Memory B cell (primary cell): ENCODE measurements at regions not wholly inside any gene's neighbourhood (a gene's known extent, or its start where the extent isn't known, plus 50 kb on each side); places are given as distances from the start of the nearest gene placed in this dataset.
"Not testable (repeated sequence)": the region's sequence is repeated elsewhere in the genome, so short reads cannot be mapped to it uniquely, and the experiment has no call there.

Source experiments
- ATAC-seq: fragments of 150-1000 bp; cut with Tn5 transposase; 2 replicates; pipeline ENCODE4 v1.10.0; 2021; ENCODE audit warnings: low read depth, mild to moderate bottlenecking, moderate library complexity
- DNase-seq, 2 donors: peaks; one replicate each; pipeline ENCODE4 v3.0.0; 2022; ENCODE audit warnings: low spot score in 2 of 2
- H3K27ac Mint-ChIP-seq: one replicate; pipeline ENCODE4 v1.8.0; 2022; ENCODE audit warnings: mild to moderate bottlenecking, moderate library complexity, mixed read lengths
- H3K27me3 Mint-ChIP-seq: one replicate; pipeline ENCODE4 v1.8.0; 2022; ENCODE audit warnings: mixed read lengths
- H3K36me3 Mint-ChIP-seq: one replicate; pipeline ENCODE4 v1.8.0; 2022; ENCODE audit warnings: mild to moderate bottlenecking, mixed read lengths
- H3K4me1 Mint-ChIP-seq: one replicate; pipeline ENCODE4 v1.8.0; 2022; ENCODE audit warnings: mixed read lengths
- H3K4me3 Mint-ChIP-seq: one replicate; pipeline ENCODE4 v1.8.0; 2022; ENCODE audit warnings: mild to moderate bottlenecking, moderate library complexity, mixed read lengths
- H3K9me3 Mint-ChIP-seq: one replicate; pipeline ENCODE4 v1.8.0; 2022; ENCODE audit warnings: mixed read lengths

- peaks cover 20% of the 10 kb centered on the region for H3K36me3 Mint-ChIP-seq
- not testable (repeated sequence) for DNase-seq, H3K4me3 Mint-ChIP-seq, H3K27me3 Mint-ChIP-seq, H3K27ac Mint-ChIP-seq, H3K9me3 Mint-ChIP-seq, ATAC-seq
- H3K4me1 Mint-ChIP-seq, result peaks cover 22% of the 10 kb centered on the region
Measured at GRCh38 chr2:242108797-242109500, 239.4 kb downstream of the RTP5 start.

GRCh38 chr2:242109819-242110218 lies 240.3 kb downstream of the RTP5 start:
- Mint-ChIP-seq H3K4me1 (peaks cover 19% of the 10 kb centered on the region), H3K36me3 (peaks cover 17% of the 10 kb centered on the region), H3K27ac (peak overlapping the region; percentile 72)
- not testable (repeated sequence) for H3K9me3 Mint-ChIP-seq, H3K27me3 Mint-ChIP-seq, ATAC-seq, DNase-seq, H3K4me3 Mint-ChIP-seq

GRCh38 chr2:242111954-242112353 lies 242.4 kb downstream of the RTP5 start:
- not testable (repeated sequence) for H3K27me3 Mint-ChIP-seq, H3K9me3 Mint-ChIP-seq, H3K4me3 Mint-ChIP-seq, H3K27ac Mint-ChIP-seq, H3K36me3 Mint-ChIP-seq, DNase-seq, ATAC-seq
- H3K4me1 Mint-ChIP-seq, result peaks cover 16% of the 10 kb centered on the region

- not testable (repeated sequence) for H3K4me1 Mint-ChIP-seq, H3K27ac Mint-ChIP-seq, DNase-seq, H3K4me3 Mint-ChIP-seq, ATAC-seq, H3K36me3 Mint-ChIP-seq, H3K9me3 Mint-ChIP-seq, H3K27me3 Mint-ChIP-seq
Measured at GRCh38 chr2:242113492-242113891, 244.0 kb downstream of the RTP5 start.

- not testable (repeated sequence) for H3K4me3 Mint-ChIP-seq, H3K27ac Mint-ChIP-seq, H3K9me3 Mint-ChIP-seq, DNase-seq, ATAC-seq, H3K4me1 Mint-ChIP-seq, H3K36me3 Mint-ChIP-seq, H3K27me3 Mint-ChIP-seq
Measured at GRCh38 chr2:242116676-242117075, 247.1 kb downstream of the RTP5 start.

- not testable (repeated sequence) for ATAC-seq, H3K36me3 Mint-ChIP-seq, H3K9me3 Mint-ChIP-seq
Measured at GRCh38 chr2:242117305-242117704, 247.8 kb downstream of the RTP5 start.

GRCh38 chr2:242119682-242120081 lies 250.2 kb downstream of the RTP5 start:
- not testable (repeated sequence) for DNase-seq, H3K36me3 Mint-ChIP-seq, H3K4me1 Mint-ChIP-seq, H3K4me3 Mint-ChIP-seq, H3K27me3 Mint-ChIP-seq, ATAC-seq, H3K9me3 Mint-ChIP-seq, H3K27ac Mint-ChIP-seq

More at GRCh38 chr2:242117305-242117704, 247.8 kb downstream of the RTP5 start:
- H3K4me3 Mint-ChIP-seq, DNase-seq, H3K4me1 Mint-ChIP-seq, H3K27ac Mint-ChIP-seq, H3K27me3 Mint-ChIP-seq: not testable (repeated sequence)

GRCh38 chr2:242130682-242131081 lies 261.2 kb downstream of the RTP5 start:
- H3K36me3 Mint-ChIP-seq, H3K4me3 Mint-ChIP-seq, H3K27me3 Mint-ChIP-seq, H3K27ac Mint-ChIP-seq, H3K9me3 Mint-ChIP-seq, H3K4me1 Mint-ChIP-seq, DNase-seq, ATAC-seq: not testable (repeated sequence)

GRCh38 chr2:242159921-242160320 lies 290.4 kb downstream of the RTP5 start:
- H3K27ac Mint-ChIP-seq, H3K9me3 Mint-ChIP-seq, DNase-seq, ATAC-seq, H3K4me3 Mint-ChIP-seq, H3K27me3 Mint-ChIP-seq, H3K4me1 Mint-ChIP-seq, H3K36me3 Mint-ChIP-seq: not testable (repeated sequence)

GRCh38 chr2:242165115-242165514 lies 295.6 kb downstream of the RTP5 start:
- DNase-seq, H3K4me1 Mint-ChIP-seq, H3K4me3 Mint-ChIP-seq, H3K27me3 Mint-ChIP-seq, H3K27ac Mint-ChIP-seq, H3K9me3 Mint-ChIP-seq, ATAC-seq, H3K36me3 Mint-ChIP-seq: not testable (repeated sequence)

GRCh38 chr2:242171290-242171689 lies 301.8 kb downstream of the RTP5 start:
- H3K4me3 Mint-ChIP-seq, H3K9me3 Mint-ChIP-seq, H3K27me3 Mint-ChIP-seq, ATAC-seq, DNase-seq, H3K4me1 Mint-ChIP-seq, H3K27ac Mint-ChIP-seq, H3K36me3 Mint-ChIP-seq: not testable (repeated sequence)
